Activated naive CD8-positive, alpha-beta T cell treated with anti-CD3 and anti-CD28 coated beads for 36 hours (primary cell): ENCODE measurements at regions not wholly inside any gene's neighbourhood (a gene's known extent, or its start where the extent isn't known, plus 50 kb on each side); places are given as distances from the start of the nearest gene placed in this dataset.
A peak's percentile ranks its signal among the peaks of the same experiment; 100 is the strongest.

ENCODE experiments used
- DNase-seq: peaks from one replicate; pipeline ENCODE4 v3.0.0; 2021
- H3K27ac Mint-ChIP-seq: one replicate; pipeline ENCODE4 v1.8.0; 2022; ENCODE audit warnings: mild to moderate bottlenecking, moderate library complexity, mixed read lengths
- H3K27me3 Mint-ChIP-seq: one replicate; pipeline ENCODE4 v1.8.0; 2022; ENCODE audit warnings: mild to moderate bottlenecking, mixed read lengths
- H3K36me3 Mint-ChIP-seq: one replicate; pipeline ENCODE4 v1.8.0; 2021; ENCODE audit warnings: mild to moderate bottlenecking, mixed read lengths
- H3K4me1 Mint-ChIP-seq: one replicate; pipeline ENCODE4 v1.8.0; 2021; ENCODE audit warnings: mixed read lengths
- H3K4me3 Mint-ChIP-seq: one replicate; pipeline ENCODE4 v1.8.0; 2022; ENCODE audit warnings: mild to moderate bottlenecking, moderate library complexity, mixed read lengths
- H3K9me3 Mint-ChIP-seq: one replicate; pipeline ENCODE4 v1.8.0; 2022; ENCODE audit warnings: mixed read lengths

DNA sequence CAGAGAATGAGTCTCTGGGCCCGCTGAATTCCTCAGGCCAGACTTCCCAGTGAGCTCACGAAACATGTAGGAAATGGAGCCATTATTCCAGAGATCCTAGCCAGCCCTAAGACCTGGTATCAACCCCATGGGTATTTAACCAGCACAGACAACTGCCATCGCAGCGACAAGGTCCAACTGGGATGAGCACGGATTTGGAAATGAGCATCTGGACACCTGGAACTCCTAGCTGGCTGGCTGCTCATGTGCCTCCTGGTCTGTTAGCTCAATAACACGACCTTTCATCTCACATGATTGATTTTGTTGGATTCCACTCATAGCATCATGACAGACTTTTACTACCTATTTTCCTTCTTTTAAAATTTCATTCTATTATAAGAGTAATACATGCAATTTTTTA, 51.0 kb downstream of the POU3F3 start:
- Mint-ChIP-seq H3K27me3 (peaks cover 5% of the 10 kb centered on the region), H3K27ac (no peak overlapping the region), H3K36me3 (no peaks in the 10 kb centered on the region), H3K9me3 (no peaks in the 10 kb centered on the region), H3K4me1 (no peaks in the 10 kb centered on the region), H3K4me3 (no peak overlapping the region)
- no peak for DNase-seq

- H3K4me3 Mint-ChIP-seq = no peak overlapping the region
- no peaks in the 10 kb centered on the region for H3K36me3 Mint-ChIP-seq
- H3K27ac Mint-ChIP-seq = no peak overlapping the region
- DNase-seq = no peak
- H3K4me1 Mint-ChIP-seq = no peaks in the 10 kb centered on the region
- peaks cover 5% of the 10 kb centered on the region for H3K27me3 Mint-ChIP-seq
- no peaks in the 10 kb centered on the region for H3K9me3 Mint-ChIP-seq
Observed at GRCh38 chr2:104909317-104909716, 55.4 kb downstream of the POU3F3 start.

DNA sequence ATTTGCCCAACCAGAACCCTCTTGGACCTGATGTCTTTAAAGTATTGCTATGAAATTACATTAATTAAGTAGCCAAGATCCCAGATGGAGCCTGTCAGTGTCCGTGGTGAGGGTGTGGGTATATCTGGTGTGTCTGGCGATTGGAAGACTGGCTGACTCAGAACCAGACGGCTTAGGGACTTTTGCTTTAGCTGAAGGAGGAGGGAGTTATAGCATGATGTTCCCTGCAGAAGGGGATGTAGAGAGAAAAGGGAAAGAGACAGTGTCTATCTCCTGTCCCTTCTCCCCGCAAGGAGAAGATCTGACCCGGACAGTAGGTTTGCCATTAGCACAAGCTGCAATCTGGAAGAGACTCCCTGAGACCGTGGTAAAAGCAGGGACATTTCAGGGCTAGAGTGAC, 60.6 kb downstream of the POU3F3 start:
- no peak overlapping the region for H3K4me3 Mint-ChIP-seq
- H3K9me3 Mint-ChIP-seq = no peaks in the 10 kb centered on the region
- no peak overlapping the region for H3K27ac Mint-ChIP-seq
- no peaks in the 10 kb centered on the region for H3K27me3 Mint-ChIP-seq
- no peaks in the 10 kb centered on the region for H3K4me1 Mint-ChIP-seq
- no peaks in the 10 kb centered on the region for H3K36me3 Mint-ChIP-seq
- no peak for DNase-seq

DNA sequence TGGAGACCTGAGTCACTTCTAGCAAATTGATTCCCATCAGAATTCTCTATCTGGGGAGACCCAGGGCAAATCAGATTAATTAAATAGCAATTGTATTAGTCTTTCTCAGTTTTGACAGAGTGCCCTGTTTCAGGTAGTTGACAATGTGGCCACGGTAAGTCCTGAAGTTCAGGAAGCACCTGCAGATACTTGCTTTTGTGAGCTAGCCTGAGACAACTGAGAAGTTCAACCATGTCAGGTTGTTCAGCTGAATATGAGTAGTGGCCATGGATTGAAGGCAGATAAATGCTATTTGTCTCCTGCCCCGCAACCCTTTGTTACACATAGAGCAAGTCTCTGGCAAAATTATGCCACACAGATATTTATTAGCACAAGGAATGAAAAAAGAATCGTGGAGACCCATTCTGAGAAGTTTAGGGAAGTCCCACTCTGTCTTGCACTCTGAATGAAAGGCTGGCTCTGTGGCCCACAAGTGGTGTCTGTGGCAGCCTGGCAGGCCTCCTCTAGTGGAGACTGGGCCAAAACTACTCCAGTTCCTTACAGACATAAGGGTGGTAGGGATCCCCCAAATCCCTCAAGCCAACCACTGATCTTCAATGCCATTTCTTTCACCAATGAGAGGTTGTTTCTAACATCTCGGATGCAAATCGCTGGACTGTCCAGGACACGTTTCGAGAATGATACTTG, 61.3 kb downstream of the POU3F3 start:
- Mint-ChIP-seq H3K27ac (no peak overlapping the region), H3K4me1 (no peaks in the 10 kb centered on the region), H3K4me3 (no peak overlapping the region), H3K27me3 (peaks cover 2% of the 10 kb centered on the region), H3K36me3 (no peaks in the 10 kb centered on the region), H3K9me3 (no peaks in the 10 kb centered on the region)
- DNase-seq = no peak

GRCh38 chr2:104919127-104919526, 65.2 kb downstream of the POU3F3 start:
- Mint-ChIP-seq H3K27ac (no peak overlapping the region), H3K4me1 (no peaks in the 10 kb centered on the region), H3K27me3 (peaks cover 4% of the 10 kb centered on the region), H3K4me3 (no peak overlapping the region), H3K36me3 (no peaks in the 10 kb centered on the region), H3K9me3 (peaks cover 11% of the 10 kb centered on the region)
- no peak for DNase-seq

DNA sequence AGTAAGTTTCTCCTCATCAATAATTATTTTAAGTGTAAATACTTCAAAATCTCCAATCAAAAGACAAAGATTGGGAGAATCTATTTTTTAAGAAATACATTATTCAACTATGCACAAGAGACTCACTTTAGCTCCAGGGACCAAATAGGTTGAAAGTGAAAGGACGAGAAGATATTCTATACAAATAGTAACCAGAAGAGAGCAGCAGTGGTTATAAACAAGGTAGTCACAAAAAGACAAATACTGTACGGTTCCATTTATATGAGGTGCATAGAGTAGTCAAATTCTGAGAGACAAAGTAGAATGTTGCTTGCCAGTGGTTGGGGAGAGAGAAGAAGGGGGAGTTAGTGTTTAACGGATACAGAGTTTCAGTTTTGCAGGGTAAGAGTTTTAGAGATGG, 69.8 kb downstream of the POU3F3 start:
- Mint-ChIP-seq H3K9me3 (peaks cover 11% of the 10 kb centered on the region), H3K4me3 (no peak overlapping the region), H3K36me3 (no peaks in the 10 kb centered on the region), H3K4me1 (no peaks in the 10 kb centered on the region), H3K27ac (no peak overlapping the region), H3K27me3 (peaks cover 8% of the 10 kb centered on the region)
- DNase-seq = no peak

GRCh38 chr2:104929663-104930062, 75.7 kb downstream of the POU3F3 start:
- H3K27me3 Mint-ChIP-seq = peaks cover 8% of the 10 kb centered on the region
- no peak overlapping the region for H3K27ac Mint-ChIP-seq
- no peak overlapping the region for H3K4me3 Mint-ChIP-seq
- DNase-seq = no peak
- H3K36me3 Mint-ChIP-seq = no peaks in the 10 kb centered on the region
- no peaks in the 10 kb centered on the region for H3K4me1 Mint-ChIP-seq
- no peaks in the 10 kb centered on the region for H3K9me3 Mint-ChIP-seq

- H3K36me3 Mint-ChIP-seq = no peaks in the 10 kb centered on the region
- H3K27ac Mint-ChIP-seq = no peak overlapping the region
- DNase-seq = no peak
- no peak overlapping the region for H3K4me3 Mint-ChIP-seq
- H3K9me3 Mint-ChIP-seq = no peaks in the 10 kb centered on the region
- peaks cover 8% of the 10 kb centered on the region for H3K27me3 Mint-ChIP-seq
- H3K4me1 Mint-ChIP-seq = no peaks in the 10 kb centered on the region
Observed at GRCh38 chr2:104930732-104931131, 76.8 kb downstream of the POU3F3 start.

GRCh38 chr2:104932243-104932642, 78.3 kb downstream of the POU3F3 start:
- no peaks in the 10 kb centered on the region for H3K4me1 Mint-ChIP-seq
- DNase-seq = no peak
- H3K36me3 Mint-ChIP-seq = no peaks in the 10 kb centered on the region

GRCh38 chr2:104933151-104933917, 79.4 kb downstream of the POU3F3 start:
- Mint-ChIP-seq H3K4me1 (peaks cover 5% of the 10 kb centered on the region), H3K27ac (no peak overlapping the region), H3K9me3 (no peaks in the 10 kb centered on the region), H3K4me3 (no peak overlapping the region), H3K36me3 (no peaks in the 10 kb centered on the region), H3K27me3 (peaks cover 8% of the 10 kb centered on the region)
- DNase-seq = no peak

More at GRCh38 chr2:104932243-104932642, 78.3 kb downstream of the POU3F3 start:
- Mint-ChIP-seq H3K27ac (no peak overlapping the region), H3K27me3 (peaks cover 8% of the 10 kb centered on the region), H3K9me3 (no peaks in the 10 kb centered on the region), H3K4me3 (no peak overlapping the region)

GRCh38 chr2:104936527-104936926, 82.6 kb downstream of the POU3F3 start:
- H3K27ac Mint-ChIP-seq = no peak overlapping the region
- DNase-seq = no peak
- no peak overlapping the region for H3K4me3 Mint-ChIP-seq
- peaks cover 4% of the 10 kb centered on the region for H3K27me3 Mint-ChIP-seq
- peaks cover 6% of the 10 kb centered on the region for H3K4me1 Mint-ChIP-seq
- no peaks in the 10 kb centered on the region for H3K36me3 Mint-ChIP-seq
- no peaks in the 10 kb centered on the region for H3K9me3 Mint-ChIP-seq

DNA sequence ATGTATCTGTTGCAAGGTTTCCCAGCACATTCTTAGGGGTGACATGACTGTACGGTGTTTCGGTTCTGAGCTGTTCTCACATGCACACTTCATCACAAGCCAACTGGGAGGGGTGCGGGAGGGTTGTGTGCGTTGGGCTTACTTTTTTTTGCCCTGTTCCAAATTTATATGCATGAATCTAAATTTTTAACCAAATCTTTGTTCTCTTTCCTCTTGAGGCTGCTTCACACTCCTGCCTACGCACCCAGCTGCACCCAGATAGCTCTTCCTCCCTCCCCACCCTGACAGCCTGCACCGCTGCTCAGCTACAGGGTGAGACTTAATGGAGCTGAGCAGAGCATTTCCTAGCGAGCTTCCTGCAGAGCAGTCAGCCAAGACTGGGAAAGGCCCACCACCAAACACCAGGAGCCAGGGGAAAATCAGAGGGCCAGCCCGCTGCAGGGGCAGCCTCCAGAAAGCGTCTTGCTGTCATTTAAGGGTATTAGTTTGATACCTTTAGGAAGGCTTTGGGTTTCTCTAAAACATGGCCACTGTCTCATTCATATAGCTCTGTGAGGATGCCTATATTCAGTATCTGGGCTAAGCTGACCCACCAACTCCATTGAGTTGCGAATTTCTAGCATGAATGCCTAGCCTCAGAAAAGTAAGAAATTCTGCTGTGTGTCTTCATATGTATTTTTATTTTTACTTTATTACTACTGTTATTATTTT, 84.5 kb downstream of the POU3F3 start:
- Mint-ChIP-seq H3K27ac (no peak overlapping the region), H3K36me3 (no peaks in the 10 kb centered on the region), H3K27me3 (peaks cover 7% of the 10 kb centered on the region), H3K4me3 (no peak overlapping the region), H3K4me1 (peaks cover 6% of the 10 kb centered on the region), H3K9me3 (no peaks in the 10 kb centered on the region)
- peak; percentile 25 for DNase-seq

DNA sequence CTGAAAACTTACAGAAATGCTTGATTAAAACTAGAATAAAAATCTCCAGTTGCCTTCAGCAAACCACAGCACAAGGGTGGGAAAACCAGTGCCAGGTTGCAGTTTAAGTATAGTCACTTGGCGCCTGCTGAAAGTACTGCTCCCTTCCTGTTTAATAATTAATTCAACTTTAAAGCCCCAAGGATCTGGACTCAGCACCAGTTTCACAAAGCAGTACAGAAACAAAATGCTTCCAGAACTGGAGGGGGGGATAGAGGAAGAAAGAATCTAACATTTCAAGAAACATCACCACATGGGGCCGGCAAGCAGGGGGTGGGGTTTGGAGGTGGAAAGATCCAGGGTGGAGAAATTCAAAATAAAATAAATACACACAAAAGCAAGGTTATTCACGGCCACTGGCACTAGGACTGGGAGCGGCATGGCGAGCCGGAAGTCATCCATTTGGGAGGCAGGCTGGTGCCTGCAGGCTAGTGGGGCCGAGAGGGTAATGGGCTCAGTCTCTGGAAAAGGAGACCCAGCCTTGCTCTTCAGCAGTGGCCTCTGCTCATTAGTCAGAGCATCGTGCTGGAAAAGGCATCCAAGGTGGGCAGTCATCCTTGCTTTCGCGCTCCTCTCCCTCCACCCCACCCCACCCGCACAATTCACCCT, 85.8 kb downstream of the POU3F3 start:
- H3K9me3 Mint-ChIP-seq = no peaks in the 10 kb centered on the region
- peaks cover 7% of the 10 kb centered on the region for H3K27me3 Mint-ChIP-seq
- H3K4me1 Mint-ChIP-seq = peaks cover 8% of the 10 kb centered on the region
- no peaks in the 10 kb centered on the region for H3K36me3 Mint-ChIP-seq
- no peak for DNase-seq
- H3K4me3 Mint-ChIP-seq = no peak overlapping the region
- H3K27ac Mint-ChIP-seq = no peak overlapping the region

- Mint-ChIP-seq H3K4me1 (peaks cover 1% of the 10 kb centered on the region), H3K27ac (no peak overlapping the region), H3K36me3 (no peaks in the 10 kb centered on the region), H3K9me3 (no peaks in the 10 kb centered on the region), H3K27me3 (peaks cover 19% of the 10 kb centered on the region), H3K4me3 (no peak overlapping the region)
- no peak for DNase-seq
Observed at GRCh38 chr2:104944495-104944894, 90.6 kb downstream of the POU3F3 start.

- peaks cover 22% of the 10 kb centered on the region for H3K27me3 Mint-ChIP-seq
- no peaks in the 10 kb centered on the region for H3K36me3 Mint-ChIP-seq
- no peak for DNase-seq
- no peaks in the 10 kb centered on the region for H3K9me3 Mint-ChIP-seq
- H3K4me3 Mint-ChIP-seq = no peak overlapping the region
- peaks cover 1% of the 10 kb centered on the region for H3K4me1 Mint-ChIP-seq
- no peak overlapping the region for H3K27ac Mint-ChIP-seq
Observed at GRCh38 chr2:104945121-104945520, 91.2 kb downstream of the POU3F3 start.
